ENCODE measurements at regions not wholly inside any gene's neighbourhood (a gene's known extent, or its start where the extent isn't known, plus 50 kb on each side); places are given as distances from the start of the nearest gene placed in this dataset.

DNA sequence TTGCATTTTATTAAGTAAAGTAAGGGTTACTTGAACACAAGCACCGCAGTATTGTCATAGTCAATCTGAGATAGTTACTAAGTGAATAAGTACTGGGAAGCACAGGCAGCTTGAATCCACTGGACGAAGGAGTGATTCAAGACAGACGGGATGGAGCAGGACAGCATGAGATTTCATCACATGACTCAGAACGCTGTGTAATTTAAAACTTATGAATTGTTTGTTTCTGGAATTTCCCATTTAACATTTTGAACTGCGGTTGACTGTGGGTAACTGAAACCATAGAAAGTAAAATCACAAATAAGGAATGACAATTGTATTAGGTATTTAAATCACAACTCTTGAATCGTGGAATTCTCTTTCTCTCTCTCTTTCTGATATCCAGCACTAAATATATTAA, 1630.4 kb upstream of the SEL1L start:
- POLR2A ChIA-PET = no interaction called here

DNA sequence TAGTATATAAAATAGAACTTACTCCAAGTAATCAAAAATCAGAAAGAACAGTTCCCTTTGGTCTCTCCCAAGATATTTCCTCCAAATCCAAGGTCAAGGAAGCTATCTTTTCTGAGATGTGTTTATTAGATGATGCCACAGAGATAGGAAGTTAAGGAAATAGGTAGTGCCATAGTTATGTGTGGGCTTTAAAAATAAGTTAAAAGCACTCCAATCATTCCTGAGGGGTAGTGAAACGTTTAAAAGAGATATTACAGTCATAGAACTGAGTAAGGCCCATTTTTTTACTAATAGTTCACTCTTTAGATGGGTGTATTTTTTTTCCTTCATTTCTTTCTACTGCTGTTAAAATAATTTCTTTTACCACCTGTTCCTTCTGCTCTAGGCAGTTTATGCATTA, 1630.9 kb upstream of the SEL1L start:
- Mint-ChIP-seq H3K4me3 (no peak overlapping the region), H3K4me1 (peaks cover 14% of the 10 kb centered on the region), H3K27me3 (ENCODE audit: low read depth) (no peaks in the 10 kb centered on the region), H3K9me3 (no peaks in the 10 kb centered on the region), H3K36me3 (no peaks in the 10 kb centered on the region), H3K27ac (no peak overlapping the region)
- ChIA-PET POLR2A (no interaction called here), CTCF (no interaction called here)
- TF ChIP-seq NFATC4 (CRISPR knock-in tag; IDR thresholded peaks at IDR 0.05) (no peak), SP1 (CRISPR knock-in tag; conservative IDR thresholded peaks at IDR 0.05) (no peak), ZNF121 (CRISPR knock-in tag; IDR thresholded peaks at IDR 0.05) (no peak), PRRX2 (CRISPR knock-in tag; IDR thresholded peaks at IDR 0.05) (no peak), MYBL2 (CRISPR knock-in tag; IDR thresholded peaks at IDR 0.05) (no peak), GTF2I (CRISPR knock-in tag; conservative IDR thresholded peaks at IDR 0.05) (no peak), NR2C2 (CRISPR knock-in tag; IDR thresholded peaks at IDR 0.05) (no peak), TEAD4 (CRISPR knock-in tag; IDR thresholded peaks at IDR 0.05) (no peak), KAT7 (CRISPR knock-in tag; IDR thresholded peaks at IDR 0.05; ENCODE audit: borderline replicate concordance) (no peak), SMAD4 (CRISPR knock-in tag; IDR thresholded peaks at IDR 0.05) (no peak), ELF4 (CRISPR knock-in tag; IDR thresholded peaks at IDR 0.05; ENCODE audit: low read depth) (no peak), ZNF138 (CRISPR knock-in tag; conservative IDR thresholded peaks at IDR 0.05) (no peak)
- TF ChIP-seq, protein P1, sequence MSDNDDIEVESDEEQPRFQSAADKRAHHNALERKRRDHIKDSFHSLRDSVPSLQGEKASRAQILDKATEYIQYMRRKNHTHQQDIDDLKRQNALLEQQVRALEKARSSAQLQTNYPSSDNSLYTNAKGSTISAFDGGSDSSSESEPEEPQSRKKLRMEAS (CRISPR knock-in tag; IDR thresholded peaks at IDR 0.05) = no peak
- TF ChIP-seq, protein P2, sequence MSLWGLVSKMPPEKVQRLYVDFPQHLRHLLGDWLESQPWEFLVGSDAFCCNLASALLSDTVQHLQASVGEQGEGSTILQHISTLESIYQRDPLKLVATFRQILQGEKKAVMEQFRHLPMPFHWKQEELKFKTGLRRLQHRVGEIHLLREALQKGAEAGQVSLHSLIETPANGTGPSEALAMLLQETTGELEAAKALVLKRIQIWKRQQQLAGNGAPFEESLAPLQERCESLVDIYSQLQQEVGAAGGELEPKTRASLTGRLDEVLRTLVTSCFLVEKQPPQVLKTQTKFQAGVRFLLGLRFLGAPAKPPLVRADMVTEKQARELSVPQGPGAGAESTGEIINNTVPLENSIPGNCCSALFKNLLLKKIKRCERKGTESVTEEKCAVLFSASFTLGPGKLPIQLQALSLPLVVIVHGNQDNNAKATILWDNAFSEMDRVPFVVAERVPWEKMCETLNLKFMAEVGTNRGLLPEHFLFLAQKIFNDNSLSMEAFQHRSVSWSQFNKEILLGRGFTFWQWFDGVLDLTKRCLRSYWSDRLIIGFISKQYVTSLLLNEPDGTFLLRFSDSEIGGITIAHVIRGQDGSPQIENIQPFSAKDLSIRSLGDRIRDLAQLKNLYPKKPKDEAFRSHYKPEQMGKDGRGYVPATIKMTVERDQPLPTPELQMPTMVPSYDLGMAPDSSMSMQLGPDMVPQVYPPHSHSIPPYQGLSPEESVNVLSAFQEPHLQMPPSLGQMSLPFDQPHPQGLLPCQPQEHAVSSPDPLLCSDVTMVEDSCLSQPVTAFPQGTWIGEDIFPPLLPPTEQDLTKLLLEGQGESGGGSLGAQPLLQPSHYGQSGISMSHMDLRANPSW (CRISPR knock-in tag; conservative IDR thresholded peaks at IDR 0.05; ENCODE audit: low read depth) = no peak
- TF ChIP-seq, protein P3, sequence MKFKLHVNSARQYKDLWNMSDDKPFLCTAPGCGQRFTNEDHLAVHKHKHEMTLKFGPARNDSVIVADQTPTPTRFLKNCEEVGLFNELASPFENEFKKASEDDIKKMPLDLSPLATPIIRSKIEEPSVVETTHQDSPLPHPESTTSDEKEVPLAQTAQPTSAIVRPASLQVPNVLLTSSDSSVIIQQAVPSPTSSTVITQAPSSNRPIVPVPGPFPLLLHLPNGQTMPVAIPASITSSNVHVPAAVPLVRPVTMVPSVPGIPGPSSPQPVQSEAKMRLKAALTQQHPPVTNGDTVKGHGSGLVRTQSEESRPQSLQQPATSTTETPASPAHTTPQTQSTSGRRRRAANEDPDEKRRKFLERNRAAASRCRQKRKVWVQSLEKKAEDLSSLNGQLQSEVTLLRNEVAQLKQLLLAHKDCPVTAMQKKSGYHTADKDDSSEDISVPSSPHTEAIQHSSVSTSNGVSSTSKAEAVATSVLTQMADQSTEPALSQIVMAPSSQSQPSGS (CRISPR knock-in tag; IDR thresholded peaks at IDR 0.05; ENCODE audit: borderline replicate concordance, low read depth) = no peak
- TF ChIP-seq, protein P4, sequence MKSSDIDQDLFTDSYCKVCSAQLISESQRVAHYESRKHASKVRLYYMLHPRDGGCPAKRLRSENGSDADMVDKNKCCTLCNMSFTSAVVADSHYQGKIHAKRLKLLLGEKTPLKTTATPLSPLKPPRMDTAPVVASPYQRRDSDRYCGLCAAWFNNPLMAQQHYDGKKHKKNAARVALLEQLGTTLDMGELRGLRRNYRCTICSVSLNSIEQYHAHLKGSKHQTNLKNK (CRISPR knock-in tag; IDR thresholded peaks at IDR 0.05) = no peak
- TF ChIP-seq, protein P5, sequence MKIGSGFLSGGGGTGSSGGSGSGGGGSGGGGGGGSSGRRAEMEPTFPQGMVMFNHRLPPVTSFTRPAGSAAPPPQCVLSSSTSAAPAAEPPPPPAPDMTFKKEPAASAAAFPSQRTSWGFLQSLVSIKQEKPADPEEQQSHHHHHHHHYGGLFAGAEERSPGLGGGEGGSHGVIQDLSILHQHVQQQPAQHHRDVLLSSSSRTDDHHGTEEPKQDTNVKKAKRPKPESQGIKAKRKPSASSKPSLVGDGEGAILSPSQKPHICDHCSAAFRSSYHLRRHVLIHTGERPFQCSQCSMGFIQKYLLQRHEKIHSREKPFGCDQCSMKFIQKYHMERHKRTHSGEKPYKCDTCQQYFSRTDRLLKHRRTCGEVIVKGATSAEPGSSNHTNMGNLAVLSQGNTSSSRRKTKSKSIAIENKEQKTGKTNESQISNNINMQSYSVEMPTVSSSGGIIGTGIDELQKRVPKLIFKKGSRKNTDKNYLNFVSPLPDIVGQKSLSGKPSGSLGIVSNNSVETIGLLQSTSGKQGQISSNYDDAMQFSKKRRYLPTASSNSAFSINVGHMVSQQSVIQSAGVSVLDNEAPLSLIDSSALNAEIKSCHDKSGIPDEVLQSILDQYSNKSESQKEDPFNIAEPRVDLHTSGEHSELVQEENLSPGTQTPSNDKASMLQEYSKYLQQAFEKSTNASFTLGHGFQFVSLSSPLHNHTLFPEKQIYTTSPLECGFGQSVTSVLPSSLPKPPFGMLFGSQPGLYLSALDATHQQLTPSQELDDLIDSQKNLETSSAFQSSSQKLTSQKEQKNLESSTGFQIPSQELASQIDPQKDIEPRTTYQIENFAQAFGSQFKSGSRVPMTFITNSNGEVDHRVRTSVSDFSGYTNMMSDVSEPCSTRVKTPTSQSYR (CRISPR knock-in tag; IDR thresholded peaks at IDR 0.05) = no peak
- ATAC-seq = no peak
- DNase-seq (ENCODE audit: low spot score) = no peak

More for the DNA sequence above, 1630.4 kb upstream of the SEL1L start:
- H3K9me3 Mint-ChIP-seq = no peaks in the 10 kb centered on the region
- H3K27me3 Mint-ChIP-seq (ENCODE audit: low read depth) = no peaks in the 10 kb centered on the region
- ATAC-seq (no peak), DNase-seq (ENCODE audit: low spot score) (no peak)
- H3K27ac Mint-ChIP-seq = no peak overlapping the region
- H3K4me3 Mint-ChIP-seq = no peak overlapping the region
- peaks cover 12% of the 10 kb centered on the region for H3K4me1 Mint-ChIP-seq
- no peak for TF ChIP-seq CREB1 (CRISPR knock-in tag; IDR thresholded peaks at IDR 0.05)
- TF ChIP-seq, protein P6, sequence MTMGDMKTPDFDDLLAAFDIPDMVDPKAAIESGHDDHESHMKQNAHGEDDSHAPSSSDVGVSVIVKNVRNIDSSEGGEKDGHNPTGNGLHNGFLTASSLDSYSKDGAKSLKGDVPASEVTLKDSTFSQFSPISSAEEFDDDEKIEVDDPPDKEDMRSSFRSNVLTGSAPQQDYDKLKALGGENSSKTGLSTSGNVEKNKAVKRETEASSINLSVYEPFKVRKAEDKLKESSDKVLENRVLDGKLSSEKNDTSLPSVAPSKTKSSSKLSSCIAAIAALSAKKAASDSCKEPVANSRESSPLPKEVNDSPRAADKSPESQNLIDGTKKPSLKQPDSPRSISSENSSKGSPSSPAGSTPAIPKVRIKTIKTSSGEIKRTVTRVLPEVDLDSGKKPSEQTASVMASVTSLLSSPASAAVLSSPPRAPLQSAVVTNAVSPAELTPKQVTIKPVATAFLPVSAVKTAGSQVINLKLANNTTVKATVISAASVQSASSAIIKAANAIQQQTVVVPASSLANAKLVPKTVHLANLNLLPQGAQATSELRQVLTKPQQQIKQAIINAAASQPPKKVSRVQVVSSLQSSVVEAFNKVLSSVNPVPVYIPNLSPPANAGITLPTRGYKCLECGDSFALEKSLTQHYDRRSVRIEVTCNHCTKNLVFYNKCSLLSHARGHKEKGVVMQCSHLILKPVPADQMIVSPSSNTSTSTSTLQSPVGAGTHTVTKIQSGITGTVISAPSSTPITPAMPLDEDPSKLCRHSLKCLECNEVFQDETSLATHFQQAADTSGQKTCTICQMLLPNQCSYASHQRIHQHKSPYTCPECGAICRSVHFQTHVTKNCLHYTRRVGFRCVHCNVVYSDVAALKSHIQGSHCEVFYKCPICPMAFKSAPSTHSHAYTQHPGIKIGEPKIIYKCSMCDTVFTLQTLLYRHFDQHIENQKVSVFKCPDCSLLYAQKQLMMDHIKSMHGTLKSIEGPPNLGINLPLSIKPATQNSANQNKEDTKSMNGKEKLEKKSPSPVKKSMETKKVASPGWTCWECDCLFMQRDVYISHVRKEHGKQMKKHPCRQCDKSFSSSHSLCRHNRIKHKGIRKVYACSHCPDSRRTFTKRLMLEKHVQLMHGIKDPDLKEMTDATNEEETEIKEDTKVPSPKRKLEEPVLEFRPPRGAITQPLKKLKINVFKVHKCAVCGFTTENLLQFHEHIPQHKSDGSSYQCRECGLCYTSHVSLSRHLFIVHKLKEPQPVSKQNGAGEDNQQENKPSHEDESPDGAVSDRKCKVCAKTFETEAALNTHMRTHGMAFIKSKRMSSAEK (CRISPR knock-in tag; IDR thresholded peaks at IDR 0.05; ENCODE audit: borderline replicate concordance) = no peak
- CTCF ChIA-PET = no interaction called here
- H3K36me3 Mint-ChIP-seq = no peaks in the 10 kb centered on the region

Data from WTC11 (cell line).